Endothelial cell of umbilical vein (primary cell): ENCODE measurements at regions not wholly inside any gene's neighbourhood (a gene's known extent, or its start where the extent isn't known, plus 50 kb on each side); places are given as distances from the start of the nearest gene placed in this dataset.

Experiments used
- CTCF ChIP-seq, 2 donors: IDR thresholded peaks; 1 replicate in 1 of 2; 2 replicates in 1 of 2; pipeline ENCODE4 v1.5.1; 2011; ENCODE audit warnings: low read length in 2 of 2, mild to moderate bottlenecking in 2 of 2, moderate library complexity in 2 of 2, control low read depth in 1 of 2, inconsistent platforms in 1 of 2, low read depth in 1 of 2; ENCODE audit not compliant: insufficient read depth in 1 of 2; ENCODE audit errors: extremely low read depth in 1 of 2
- EZH2 ChIP-seq: IDR thresholded peaks from 2 replicates; pipeline ENCODE4 v1.6.1; 2012; ENCODE audit warnings: borderline replicate concordance, low read depth, mild to moderate bottlenecking, moderate library complexity, low read length, inconsistent platforms; ENCODE audit not compliant: severe bottlenecking
- POLR2A ChIP-seq: IDR thresholded peaks from 2 replicates; pipeline ENCODE4 v1.6.1; 2012; ENCODE audit warnings: low read depth, mild to moderate bottlenecking, control low read depth, low read length
- POLR2AphosphoS5 ChIP-seq: IDR thresholded peaks from 2 replicates; pipeline ENCODE4 v1.6.1; 2012; ENCODE audit warnings: low read depth, mild to moderate bottlenecking, control low read depth, low read length, moderate library complexity; ENCODE audit not compliant: insufficient read depth

GRCh38 chr6:14386668-14387067 lies 269.1 kb downstream of the CD83 start:
- no peak for TF ChIP-seq EZH2
- TF ChIP-seq CTCF (IDR thresholded peaks at IDR 0.05; ENCODE audit: extremely low read depth in 1 of 2, insufficient read depth in 1 of 2, low read depth in 1 of 2, low read length in 2 of 2), result no peak
- TF ChIP-seq POLR2A, result no peak
- no peak for TF ChIP-seq POLR2AphosphoS5
